ENCODE measurements at regions not wholly inside any gene's neighbourhood (a gene's known extent, or its start where the extent isn't known, plus 50 kb on each side); places are given as distances from the start of the nearest gene placed in this dataset.

DNA sequence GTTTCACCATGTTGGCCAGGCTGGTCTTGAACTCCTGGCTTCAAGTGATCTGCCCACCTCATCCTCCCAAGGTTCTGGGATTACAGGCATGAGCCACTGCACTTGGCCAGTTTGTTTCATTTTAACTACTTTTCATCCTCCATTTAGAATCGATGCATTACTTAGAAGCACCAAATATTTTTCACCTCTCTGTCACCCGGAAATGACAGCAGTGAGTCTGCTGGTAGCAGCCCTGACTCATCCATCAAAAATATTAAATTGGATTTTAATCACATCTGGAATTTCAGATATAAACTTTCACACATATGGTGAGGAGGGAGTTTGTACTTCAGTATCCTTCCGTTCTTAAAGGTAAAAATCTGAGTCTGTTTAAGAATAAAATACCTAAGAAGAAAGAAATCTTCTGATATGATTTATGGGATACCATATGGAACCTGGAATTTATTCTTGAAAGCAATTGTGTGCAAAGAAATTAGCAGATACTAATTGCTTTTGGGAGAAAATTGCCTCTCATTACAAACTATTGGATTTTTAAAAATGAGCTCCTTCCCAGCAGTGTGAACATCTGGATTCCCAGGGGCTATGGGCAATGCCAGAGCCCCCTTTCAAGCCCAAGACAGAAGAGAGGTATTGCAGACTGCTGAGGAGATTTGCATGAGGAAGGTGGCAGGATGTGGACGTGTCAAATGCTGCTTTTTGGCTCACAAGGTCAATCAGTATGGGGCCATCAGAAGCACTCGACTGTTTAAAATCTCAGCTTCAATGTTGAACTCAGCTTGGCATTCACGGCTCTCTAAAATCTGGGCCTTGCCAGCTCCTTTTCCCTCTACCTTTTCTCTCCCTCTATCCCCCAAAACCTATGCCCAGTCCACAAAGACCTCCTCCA, 279.5 kb upstream of the SIX2 start:
- ATAC-seq, result no peak
- no peak overlapping the region for H3K27ac ChIP-seq
- TF ChIP-seq POLR2A (IDR thresholded peaks at IDR 0.05) (no peak), EP300 (IDR thresholded peaks at IDR 0.05) (no peak), CTCF (IDR thresholded peaks at IDR 0.05) (no peak), POLR2AphosphoS5 (IDR thresholded peaks at IDR 0.05) (no peak)
- peaks cover 0 to 11% (median 0%) of the 10 kb centered on the region in 3 donors for H3K9me3 ChIP-seq
- H3K4me3 ChIP-seq, result no peak overlapping the region
- H3K36me3 ChIP-seq, result no peaks in the 10 kb centered on the region
- no peaks in the 10 kb centered on the region for H3K4me1 ChIP-seq
- 28 to 64% methylated on average over 3 to 6 of the region's 6 CpGs for WGBS, 2 donors (ENCODE audit: low coverage in 1 of 2)
- H3K27me3 ChIP-seq, result no peaks in the 10 kb centered on the region

- TF ChIP-seq CTCF (IDR thresholded peaks at IDR 0.05) (no peak), POLR2AphosphoS5 (IDR thresholded peaks at IDR 0.05) (no peak), POLR2A (IDR thresholded peaks at IDR 0.05) (no peak), EP300 (IDR thresholded peaks at IDR 0.05) (no peak)
- no peak for ATAC-seq
- Histone ChIP-seq H3K27me3 (no peaks in the 10 kb centered on the region), H3K27ac (no peak overlapping the region), H3K4me3 (no peak overlapping the region), H3K36me3 (no peaks in the 10 kb centered on the region), H3K9me3 (peaks cover 0 to 11% (median 0%) of the 10 kb centered on the region in 3 donors), H3K4me1 (no peaks in the 10 kb centered on the region)
- 68 to 81% methylated on average over 4 of the region's 4 CpGs for WGBS, 2 donors (ENCODE audit: low coverage in 1 of 2)
These were observed 277.8 kb upstream of the SIX2 start for GRCh38 chr2:45287045-45287444.

DNA sequence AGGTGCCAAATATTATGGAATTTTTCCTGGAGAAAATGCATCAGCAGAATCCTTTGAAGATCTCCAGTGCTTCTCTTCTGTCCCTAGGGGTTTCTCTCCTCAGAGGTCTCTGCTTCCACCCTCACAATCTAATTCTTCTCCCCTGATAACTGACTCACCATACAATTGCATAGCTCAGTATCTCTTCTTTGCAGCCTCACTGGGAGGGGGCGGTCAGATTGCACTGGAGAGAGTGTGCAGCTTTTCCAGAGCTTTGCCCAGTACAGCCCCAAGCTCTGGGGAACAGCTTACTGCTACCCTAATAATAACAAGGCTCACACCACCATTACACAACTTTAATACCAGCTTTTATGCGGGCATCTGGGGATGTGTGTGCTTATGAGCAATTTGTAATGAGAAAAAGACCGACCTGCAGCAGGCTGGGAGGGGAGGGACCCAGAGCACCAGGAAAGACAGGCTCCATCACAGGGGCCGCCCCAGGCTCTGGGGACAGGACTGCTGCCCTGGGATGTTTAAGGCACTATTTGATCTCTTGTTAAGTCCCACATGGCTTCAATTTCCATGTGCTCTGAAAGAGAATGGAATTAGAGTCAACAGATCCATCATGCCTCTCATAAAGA, 276.6 kb upstream of the SIX2 start:
- Histone ChIP-seq H3K4me3 (no peak overlapping the region), H3K27ac (no peak overlapping the region), H3K27me3 (peaks cover 4% of the 10 kb centered on the region), H3K9me3 (peaks cover 0 to 11% (median 0%) of the 10 kb centered on the region in 3 donors), H3K4me1 (no peaks in the 10 kb centered on the region), H3K36me3 (no peaks in the 10 kb centered on the region)
- 67 to 100% methylated on average over 2 of the region's 4 CpGs for WGBS, 2 donors (ENCODE audit: low coverage in 1 of 2)
- ATAC-seq, result no peak
- TF ChIP-seq CTCF (IDR thresholded peaks at IDR 0.05), result no peak
- no peak for TF ChIP-seq POLR2AphosphoS5 (IDR thresholded peaks at IDR 0.05)

- peaks cover 4% of the 10 kb centered on the region for H3K27me3 ChIP-seq
- peaks cover 0 to 11% (median 0%) of the 10 kb centered on the region in 3 donors for H3K9me3 ChIP-seq
- no peak overlapping the region for H3K27ac ChIP-seq
- no peak overlapping the region for H3K4me3 ChIP-seq
- TF ChIP-seq POLR2AphosphoS5 (IDR thresholded peaks at IDR 0.05) (no peak), EP300 (IDR thresholded peaks at IDR 0.05) (no peak)
- no peaks in the 10 kb centered on the region for H3K4me1 ChIP-seq
- H3K36me3 ChIP-seq, result no peaks in the 10 kb centered on the region
- no peak for ATAC-seq
- 78 to 82% methylated on average over 5 of the region's 5 CpGs for whole genome bisulfite sequencing, 2 donors (ENCODE audit: low coverage in 1 of 2)
These were observed 276.1 kb upstream of the SIX2 start for GRCh38 chr2:45285311-45285710.

DNA sequence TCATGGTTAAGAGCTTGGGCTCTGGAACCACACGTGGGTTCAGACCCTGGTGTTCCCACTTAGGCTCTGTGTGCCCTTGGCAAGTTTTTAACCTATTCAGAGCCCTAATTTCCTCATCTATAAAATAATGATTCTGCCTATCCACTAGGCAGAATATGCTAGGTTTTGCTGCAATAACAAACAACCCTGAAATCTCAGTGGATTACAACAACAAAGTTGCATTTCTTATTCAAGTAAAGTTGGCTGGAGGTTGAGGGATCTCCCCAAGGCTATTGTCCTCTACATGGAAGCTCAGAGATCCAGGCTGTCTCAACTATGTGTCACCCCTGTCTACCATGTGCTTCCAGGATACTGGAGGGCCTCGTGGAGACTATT, 275.4 kb upstream of the SIX2 start:
- 94 to 100% methylated on average over 1 to 2 of the region's 2 CpGs for WGBS, 2 donors (ENCODE audit: low coverage in 1 of 2)
- Histone ChIP-seq H3K9me3 (peaks cover 0 to 11% (median 0%) of the 10 kb centered on the region in 3 donors), H3K4me3 (no peak overlapping the region), H3K4me1 (no peaks in the 10 kb centered on the region), H3K36me3 (no peaks in the 10 kb centered on the region), H3K27me3 (peaks cover 4% of the 10 kb centered on the region), H3K27ac (no peak overlapping the region)
- TF ChIP-seq EP300 (IDR thresholded peaks at IDR 0.05) (no peak), POLR2A (IDR thresholded peaks at IDR 0.05) (no peak), CTCF (IDR thresholded peaks at IDR 0.05) (no peak), POLR2AphosphoS5 (IDR thresholded peaks at IDR 0.05) (no peak)
- no peak for ATAC-seq
